Esophagus (tissue), 2 donors: ENCODE measurements at regions not wholly inside any gene's neighbourhood (a gene's known extent, or its start where the extent isn't known, plus 50 kb on each side); places are given as distances from the start of the nearest gene placed in this dataset.

Source experiments
- H3K27ac ChIP-seq, 2 donors: one replicate each; pipeline ENCODE4 v1.5.1; 2013; ENCODE audit warnings: low read depth in 2 of 2, mild to moderate bottlenecking in 2 of 2, inconsistent platforms in 1 of 2, low read length in 1 of 2, moderate library complexity in 1 of 2
- H3K27me3 ChIP-seq, 2 donors: one replicate each; pipeline ENCODE4 v1.6.1; 2013; ENCODE audit warnings: low read length in 2 of 2, control low read depth in 1 of 2, mild to moderate bottlenecking in 1 of 2; ENCODE audit not compliant: insufficient read depth in 2 of 2, control insufficient read depth in 1 of 2
- H3K36me3 ChIP-seq, 2 donors: one replicate each; pipeline ENCODE4 v1.6.1; 2013; ENCODE audit warnings: low read length in 1 of 2; ENCODE audit not compliant: control insufficient read depth in 2 of 2, insufficient read depth in 2 of 2
- H3K4me1 ChIP-seq, 2 donors: one replicate each; pipeline ENCODE4 v1.6.1; 2013; ENCODE audit warnings: low read length in 1 of 2; ENCODE audit not compliant: control insufficient read depth in 2 of 2, insufficient read depth in 2 of 2
- H3K4me3 ChIP-seq, 2 donors: one replicate each; pipeline ENCODE4 v1.5.1; 2013; ENCODE audit warnings: low read length in 2 of 2, mild to moderate bottlenecking in 2 of 2, low read depth in 1 of 2, moderate library complexity in 1 of 2
- H3K9me3 ChIP-seq, 2 donors: one replicate each; pipeline ENCODE4 v1.6.1; 2013; ENCODE audit warnings: mild to moderate bottlenecking in 2 of 2, low read depth in 1 of 2, low read length in 1 of 2, moderate library complexity in 1 of 2; ENCODE audit not compliant: control insufficient read depth in 2 of 2, insufficient read depth in 1 of 2
- WGBS, 2 donors: extraction: QIAGEN DNeasy Blood & Tissue Kit; methylation state at CpG; one replicate each; pipeline ENCODE4 v1.1.7; 2013; 5-methylcytosine and 5-hydroxymethylcytosine counted together
- donor health status: healthy with polysubstance abuse.
- donor health status: Bipolar disorder and iron deficiency.

- no peaks in the 10 kb centered on the region for H3K27me3 ChIP-seq
- no peak overlapping the region for H3K4me3 ChIP-seq
- WGBS, 2 donors: 90 to 91% methylated on average over 7 of the region's 7 CpGs
- no peaks in the 10 kb centered on the region for H3K9me3 ChIP-seq
- no peaks in the 10 kb centered on the region for H3K4me1 ChIP-seq
- H3K36me3 ChIP-seq: no peaks in the 10 kb centered on the region
- no peak overlapping the region for H3K27ac ChIP-seq
Observed at GRCh38 chr14:89498878-89499277, 81.8 kb upstream of the FOXN3 start.

- no peak overlapping the region for H3K27ac ChIP-seq
- no peaks in the 10 kb centered on the region for H3K36me3 ChIP-seq
- no peak overlapping the region for H3K4me3 ChIP-seq
- H3K4me1 ChIP-seq: no peaks in the 10 kb centered on the region
- WGBS, 2 donors: 93 to 94% methylated on average over 8 of the region's 8 CpGs
- no peaks in the 10 kb centered on the region for H3K27me3 ChIP-seq
- H3K9me3 ChIP-seq: no peaks in the 10 kb centered on the region
Observed at GRCh38 chr14:89495718-89496117, 78.7 kb upstream of the FOXN3 start.

GRCh38 chr14:89493877-89494634, 77.0 kb upstream of the FOXN3 start:
- WGBS, 2 donors: 84 to 88% methylated on average over 11 of the region's 11 CpGs
- Histone ChIP-seq H3K4me3 (no peak overlapping the region), H3K4me1 (no peaks in the 10 kb centered on the region), H3K27me3 (no peaks in the 10 kb centered on the region), H3K27ac (no peak overlapping the region), H3K9me3 (no peaks in the 10 kb centered on the region), H3K36me3 (no peaks in the 10 kb centered on the region)

- H3K27me3 ChIP-seq: no peaks in the 10 kb centered on the region
- WGBS, 2 donors: 90 to 92% methylated on average over 4 of the region's 4 CpGs
- no peaks in the 10 kb centered on the region for H3K9me3 ChIP-seq
- no peak overlapping the region for H3K27ac ChIP-seq
- no peaks in the 10 kb centered on the region for H3K4me1 ChIP-seq
- H3K36me3 ChIP-seq: no peaks in the 10 kb centered on the region
- no peak overlapping the region for H3K4me3 ChIP-seq
Observed at GRCh38 chr14:89493406-89493805, 76.4 kb upstream of the FOXN3 start.

GRCh38 chr14:89491711-89492381, 74.8 kb upstream of the FOXN3 start:
- Histone ChIP-seq H3K4me3 (no peak overlapping the region), H3K36me3 (no peaks in the 10 kb centered on the region), H3K27ac (no peak overlapping the region), H3K27me3 (no peaks in the 10 kb centered on the region), H3K9me3 (no peaks in the 10 kb centered on the region), H3K4me1 (no peaks in the 10 kb centered on the region)
- 42 to 45% methylated on average over 8 of the region's 8 CpGs for WGBS, 2 donors

GRCh38 chr14:89490466-89490865, 73.4 kb upstream of the FOXN3 start:
- 83 to 87% methylated on average over 5 of the region's 5 CpGs for WGBS, 2 donors

GRCh38 chr14:89489761-89490437, 72.9 kb upstream of the FOXN3 start:
- peak overlapping the region; percentile 12 to 29 for H3K4me3 ChIP-seq
- 41 to 48% methylated on average over 17 of the region's 17 CpGs for WGBS, 2 donors

More at GRCh38 chr14:89490466-89490865, 73.4 kb upstream of the FOXN3 start:
- Histone ChIP-seq H3K27ac (no peak overlapping the region), H3K9me3 (no peaks in the 10 kb centered on the region), H3K4me3 (no peak overlapping the region), H3K27me3 (no peaks in the 10 kb centered on the region), H3K4me1 (no peaks in the 10 kb centered on the region), H3K36me3 (no peaks in the 10 kb centered on the region)

GRCh38 chr14:89486961-89487360, 69.9 kb upstream of the FOXN3 start:
- Histone ChIP-seq H3K4me3 (no peak overlapping the region), H3K27ac (no peak overlapping the region), H3K4me1 (peaks cover 0 to 5% of the 10 kb centered on the region in 2 donors), H3K36me3 (no peaks in the 10 kb centered on the region), H3K9me3 (no peaks in the 10 kb centered on the region), H3K27me3 (no peaks in the 10 kb centered on the region)
- WGBS, 2 donors: 78 to 91% methylated on average over 8 of the region's 8 CpGs

More at GRCh38 chr14:89489761-89490437, 72.9 kb upstream of the FOXN3 start:
- H3K4me1 ChIP-seq: peaks cover 0 to 3% of the 10 kb centered on the region in 2 donors
- no peaks in the 10 kb centered on the region for H3K9me3 ChIP-seq
- H3K27ac ChIP-seq: no peak overlapping the region
- H3K36me3 ChIP-seq: no peaks in the 10 kb centered on the region
- no peaks in the 10 kb centered on the region for H3K27me3 ChIP-seq

GRCh38 chr14:89486505-89486904, 69.5 kb upstream of the FOXN3 start:
- Histone ChIP-seq H3K36me3 (no peaks in the 10 kb centered on the region), H3K4me3 (no peak overlapping the region), H3K4me1 (peaks cover 0 to 5% of the 10 kb centered on the region in 2 donors), H3K27ac (no peak overlapping the region), H3K27me3 (no peaks in the 10 kb centered on the region), H3K9me3 (no peaks in the 10 kb centered on the region)
- WGBS, 2 donors: 91 to 92% methylated on average over 8 of the region's 8 CpGs
